ENCODE measurements at regions not wholly inside any gene's neighbourhood (a gene's known extent, or its start where the extent isn't known, plus 50 kb on each side); places are given as distances from the start of the nearest gene placed in this dataset.

DNA sequence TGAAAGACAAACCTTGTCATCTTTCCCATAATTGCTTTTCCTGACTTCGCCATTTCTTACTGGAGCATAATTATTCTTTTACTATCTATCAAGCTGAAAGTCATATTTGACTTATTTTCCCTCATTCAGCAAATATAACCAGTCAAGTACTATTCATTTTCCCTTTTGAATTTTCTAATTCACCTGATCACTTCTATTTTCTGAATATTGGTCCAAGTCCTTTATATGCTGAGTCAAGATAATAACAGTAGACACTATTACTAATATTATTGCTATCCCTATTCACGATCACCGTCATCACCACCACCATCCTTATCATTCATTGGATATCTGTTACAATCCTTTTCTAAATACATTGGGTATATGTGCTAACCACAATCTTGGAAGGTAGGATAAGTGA is 728.0 kb downstream of the NOVA1 start:
- no peak for DNase-seq
- Histone ChIP-seq H3K4me3 (no peak overlapping the region), H3K9me3 (no peaks in the 10 kb centered on the region), H3K27me3 (no peaks in the 10 kb centered on the region), H3K27ac (no peak overlapping the region), H3K36me3 (no peaks in the 10 kb centered on the region), H3K4me1 (no peaks in the 10 kb centered on the region)
- 88 to 97% methylated on average over 3 of the region's 3 CpGs for WGBS, 2 donors
- TF ChIP-seq POLR2AphosphoS5 (IDR thresholded peaks at IDR 0.05) (no peak), POLR2A (IDR thresholded peaks at IDR 0.05) (no peak), EP300 (IDR thresholded peaks at IDR 0.05) (no peak)
- TF ChIP-seq, protein P1, sequence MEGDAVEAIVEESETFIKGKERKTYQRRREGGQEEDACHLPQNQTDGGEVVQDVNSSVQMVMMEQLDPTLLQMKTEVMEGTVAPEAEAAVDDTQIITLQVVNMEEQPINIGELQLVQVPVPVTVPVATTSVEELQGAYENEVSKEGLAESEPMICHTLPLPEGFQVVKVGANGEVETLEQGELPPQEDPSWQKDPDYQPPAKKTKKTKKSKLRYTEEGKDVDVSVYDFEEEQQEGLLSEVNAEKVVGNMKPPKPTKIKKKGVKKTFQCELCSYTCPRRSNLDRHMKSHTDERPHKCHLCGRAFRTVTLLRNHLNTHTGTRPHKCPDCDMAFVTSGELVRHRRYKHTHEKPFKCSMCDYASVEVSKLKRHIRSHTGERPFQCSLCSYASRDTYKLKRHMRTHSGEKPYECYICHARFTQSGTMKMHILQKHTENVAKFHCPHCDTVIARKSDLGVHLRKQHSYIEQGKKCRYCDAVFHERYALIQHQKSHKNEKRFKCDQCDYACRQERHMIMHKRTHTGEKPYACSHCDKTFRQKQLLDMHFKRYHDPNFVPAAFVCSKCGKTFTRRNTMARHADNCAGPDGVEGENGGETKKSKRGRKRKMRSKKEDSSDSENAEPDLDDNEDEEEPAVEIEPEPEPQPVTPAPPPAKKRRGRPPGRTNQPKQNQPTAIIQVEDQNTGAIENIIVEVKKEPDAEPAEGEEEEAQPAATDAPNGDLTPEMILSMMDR (IDR thresholded peaks at IDR 0.05), result no peak
- no peak for ATAC-seq (ENCODE audit: low FRiP score in 2 of 2)

DNA sequence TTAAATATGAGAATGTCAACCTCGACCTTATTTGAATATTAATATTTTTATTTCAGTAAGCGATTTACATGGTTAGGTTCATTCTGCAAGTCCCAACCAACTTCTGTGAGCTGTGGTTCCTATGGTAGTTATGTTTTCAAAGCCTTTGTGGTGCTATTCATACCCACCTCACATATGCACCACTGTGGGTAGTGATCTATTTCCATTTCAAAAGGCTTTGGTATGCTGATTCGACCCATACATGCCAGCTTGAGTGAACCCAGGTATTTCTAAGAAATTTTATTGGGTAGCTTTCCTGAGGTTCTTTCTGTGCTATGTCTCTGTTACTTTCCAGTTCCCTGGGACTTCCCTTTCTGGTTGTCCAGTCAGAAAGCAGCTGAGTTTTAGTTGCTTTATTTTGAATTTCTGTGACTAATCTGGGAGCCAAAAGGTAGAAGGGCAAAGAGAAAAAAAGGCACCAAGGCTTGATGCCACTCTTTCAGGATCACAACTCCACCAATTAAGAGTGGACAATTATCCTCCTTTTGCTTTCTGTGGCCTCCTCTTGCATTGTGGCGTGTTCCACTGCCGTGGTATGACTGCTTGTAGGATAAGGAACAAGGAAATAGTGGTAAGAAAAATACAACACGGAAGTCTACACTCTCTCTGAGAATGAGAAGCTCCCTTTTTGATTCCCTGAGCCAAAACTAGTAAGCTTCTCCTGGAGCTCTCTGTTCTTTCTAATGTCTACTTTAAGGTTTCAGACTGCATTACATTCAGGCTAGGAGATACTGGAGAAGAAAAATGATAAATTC is 729.1 kb downstream of the NOVA1 start:
- no peak overlapping the region for H3K27ac ChIP-seq
- no peak for TF ChIP-seq POLR2AphosphoS5 (IDR thresholded peaks at IDR 0.05)
- TF ChIP-seq EP300 (IDR thresholded peaks at IDR 0.05), result no peak
- TF ChIP-seq, protein P1 (IDR thresholded peaks at IDR 0.05), result no peak
- no peak for TF ChIP-seq POLR2A (IDR thresholded peaks at IDR 0.05)
- H3K27me3 ChIP-seq, result no peaks in the 10 kb centered on the region
- H3K9me3 ChIP-seq, result no peaks in the 10 kb centered on the region
- no peak for DNase-seq
- 60% methylated on average over 6 of the region's 6 CpGs for WGBS, 2 donors
- H3K36me3 ChIP-seq, result no peaks in the 10 kb centered on the region
- no peak for ATAC-seq (ENCODE audit: low FRiP score in 2 of 2)
- no peak overlapping the region for H3K4me3 ChIP-seq
- H3K4me1 ChIP-seq, result no peaks in the 10 kb centered on the region

DNA sequence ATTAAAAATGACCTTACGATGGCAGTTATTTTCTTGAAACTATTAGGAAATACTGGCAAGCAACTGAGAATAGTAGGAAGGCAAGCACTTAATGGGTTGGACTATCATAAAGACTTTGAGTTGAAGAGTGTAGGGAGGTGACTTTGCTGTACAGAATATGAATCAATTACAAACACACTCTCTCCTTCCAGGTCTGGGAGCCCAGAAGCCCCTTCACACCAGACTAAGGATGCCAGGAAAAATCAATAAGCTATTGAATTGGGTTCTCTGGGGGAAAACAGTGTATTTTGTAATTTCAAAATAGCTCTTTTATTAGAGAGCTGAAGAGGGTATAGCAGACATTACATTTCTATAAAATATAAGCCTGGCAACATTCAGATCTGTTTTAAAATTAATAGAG is 736.4 kb downstream of the NOVA1 start:
- DNase-seq, result no peak
- Histone ChIP-seq H3K27ac (no peak overlapping the region), H3K4me3 (no peak overlapping the region), H3K4me1 (no peaks in the 10 kb centered on the region), H3K36me3 (no peaks in the 10 kb centered on the region), H3K27me3 (no peaks in the 10 kb centered on the region), H3K9me3 (no peaks in the 10 kb centered on the region)
- ATAC-seq (ENCODE audit: low FRiP score in 2 of 2), result no peak
- TF ChIP-seq EP300 (IDR thresholded peaks at IDR 0.05) (no peak), POLR2A (IDR thresholded peaks at IDR 0.05) (no peak)
- TF ChIP-seq, protein P1 (IDR thresholded peaks at IDR 0.05), result no peak
- WGBS, 2 donors, result 77 to 83% methylated on average over 1 of the region's 1 CpG

DNA sequence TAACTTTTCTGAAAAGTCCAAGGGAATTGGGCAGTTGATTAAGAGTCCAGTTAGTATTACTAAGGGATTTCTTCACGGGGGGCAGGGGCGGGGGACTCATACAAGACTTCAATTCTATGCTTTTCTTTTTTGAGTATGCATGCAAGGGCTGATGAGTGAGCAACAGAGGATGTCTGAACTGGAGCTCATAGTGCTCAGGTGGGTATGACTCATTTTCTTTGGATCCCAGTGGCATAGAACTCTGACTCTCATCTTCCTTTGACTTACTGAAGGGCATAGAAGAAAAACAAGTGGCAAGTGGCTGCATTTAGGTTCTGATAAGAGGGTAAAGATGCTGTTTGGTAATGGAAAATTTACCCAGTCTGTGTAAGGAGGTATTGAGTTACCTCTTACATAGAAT is 749.2 kb downstream of the NOVA1 start:
- Histone ChIP-seq H3K27ac (no peak overlapping the region), H3K36me3 (no peaks in the 10 kb centered on the region), H3K4me1 (no peaks in the 10 kb centered on the region), H3K9me3 (no peaks in the 10 kb centered on the region), H3K4me3 (no peak overlapping the region), H3K27me3 (no peaks in the 10 kb centered on the region)
- ATAC-seq (ENCODE audit: low FRiP score in 2 of 2) (no peak), DNase-seq (no peak)
- TF ChIP-seq POLR2AphosphoS5 (IDR thresholded peaks at IDR 0.05), result no peak
- no peak for TF ChIP-seq EP300 (IDR thresholded peaks at IDR 0.05)
- TF ChIP-seq, protein P1 (IDR thresholded peaks at IDR 0.05), result no peak
- TF ChIP-seq POLR2A (IDR thresholded peaks at IDR 0.05), result no peak
- 40 to 59% methylated on average over 2 of the region's 2 CpGs for WGBS, 2 donors

DNA sequence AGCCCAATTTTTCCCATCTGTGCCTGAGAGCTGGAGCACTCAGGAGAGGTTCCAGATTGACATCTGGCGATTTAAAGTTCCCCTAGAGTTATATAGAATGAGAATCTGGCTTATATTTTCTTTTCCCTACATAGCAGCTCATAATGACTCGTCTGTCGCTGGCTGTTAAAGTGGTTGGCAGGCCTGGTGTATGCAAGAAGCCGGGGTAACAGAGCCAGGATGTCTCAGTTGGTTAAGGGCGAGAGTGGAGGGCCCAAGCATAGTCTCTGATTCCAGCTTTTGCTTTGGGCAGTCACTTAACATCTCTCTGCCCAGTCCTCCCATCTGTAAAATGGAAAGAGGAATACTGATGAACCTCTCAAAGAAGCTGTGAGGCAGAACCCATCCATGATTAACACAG is 751.6 kb downstream of the NOVA1 start:
- H3K27me3 ChIP-seq, result no peaks in the 10 kb centered on the region
- H3K27ac ChIP-seq, result no peak overlapping the region
- no peak overlapping the region for H3K4me3 ChIP-seq
- ATAC-seq (ENCODE audit: low FRiP score in 2 of 2) (no peak), DNase-seq (no peak)
- no peaks in the 10 kb centered on the region for H3K36me3 ChIP-seq
- 82 to 87% methylated on average over 5 of the region's 5 CpGs for WGBS, 2 donors
- no peaks in the 10 kb centered on the region for H3K4me1 ChIP-seq
- H3K9me3 ChIP-seq, result no peaks in the 10 kb centered on the region
- TF ChIP-seq POLR2AphosphoS5 (IDR thresholded peaks at IDR 0.05) (no peak), POLR2A (IDR thresholded peaks at IDR 0.05) (no peak), EP300 (IDR thresholded peaks at IDR 0.05) (no peak)
- TF ChIP-seq, protein P1 (IDR thresholded peaks at IDR 0.05), result no peak
